Liver (tissue), 2 donors: ENCODE measurements at regions not wholly inside any gene's neighbourhood (a gene's known extent, or its start where the extent isn't known, plus 50 kb on each side); places are given as distances from the start of the nearest gene placed in this dataset.

ENCODE experiments used
- YY1 ChIP-seq: IDR thresholded peaks from 2 replicates; pipeline ENCODE4 v1.6.1; 2016; ENCODE audit warnings: antibody characterized with exemption, mild to moderate bottlenecking
- TF ChIP-seq, protein P1 (sequence below): fragments of 150-350 bp; IDR thresholded peaks from 2 replicates; pipeline ENCODE4 v1.5.1; 2017; ENCODE audit warnings: improper control_type of control experiment, low read depth, low read length; ENCODE audit not compliant: missing input control
- donor health status: healthy.

GRCh38 chr6:119661628-119662027 lies 312.1 kb upstream of the MAN1A1 start:
- TF ChIP-seq, protein P1, sequence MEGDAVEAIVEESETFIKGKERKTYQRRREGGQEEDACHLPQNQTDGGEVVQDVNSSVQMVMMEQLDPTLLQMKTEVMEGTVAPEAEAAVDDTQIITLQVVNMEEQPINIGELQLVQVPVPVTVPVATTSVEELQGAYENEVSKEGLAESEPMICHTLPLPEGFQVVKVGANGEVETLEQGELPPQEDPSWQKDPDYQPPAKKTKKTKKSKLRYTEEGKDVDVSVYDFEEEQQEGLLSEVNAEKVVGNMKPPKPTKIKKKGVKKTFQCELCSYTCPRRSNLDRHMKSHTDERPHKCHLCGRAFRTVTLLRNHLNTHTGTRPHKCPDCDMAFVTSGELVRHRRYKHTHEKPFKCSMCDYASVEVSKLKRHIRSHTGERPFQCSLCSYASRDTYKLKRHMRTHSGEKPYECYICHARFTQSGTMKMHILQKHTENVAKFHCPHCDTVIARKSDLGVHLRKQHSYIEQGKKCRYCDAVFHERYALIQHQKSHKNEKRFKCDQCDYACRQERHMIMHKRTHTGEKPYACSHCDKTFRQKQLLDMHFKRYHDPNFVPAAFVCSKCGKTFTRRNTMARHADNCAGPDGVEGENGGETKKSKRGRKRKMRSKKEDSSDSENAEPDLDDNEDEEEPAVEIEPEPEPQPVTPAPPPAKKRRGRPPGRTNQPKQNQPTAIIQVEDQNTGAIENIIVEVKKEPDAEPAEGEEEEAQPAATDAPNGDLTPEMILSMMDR = no peak
- TF ChIP-seq YY1 = no peak
